LNCaP clone FGC (cell line): ENCODE measurements at regions not wholly inside any gene's neighbourhood (a gene's known extent, or its start where the extent isn't known, plus 50 kb on each side); places are given as distances from the start of the nearest gene placed in this dataset.

ENCODE experiments used
- DNase-seq: peaks from one replicate; pipeline ENCODE4 v3.0.0-alpha.2; 2011; ENCODE audit warnings: low read depth
- H3K4me3 ChIP-seq: 2 replicates; pipeline ENCODE4 v1.5.1; 2011; ENCODE audit warnings: mild to moderate bottlenecking, low read depth, low read length, control low read depth
- CTCF ChIP-seq: IDR thresholded peaks from 2 replicates; pipeline ENCODE4 v1.5.1; 2012; ENCODE audit warnings: mild to moderate bottlenecking; ENCODE audit not compliant: control insufficient read depth, insufficient read depth; ENCODE audit errors: extremely low read depth

GRCh38 chr11:87924125-87924524 lies 251.1 kb downstream of the RAB38 start:
- DNase-seq, result no peak
- TF ChIP-seq CTCF, result no peak
- no peak overlapping the region for H3K4me3 ChIP-seq

GRCh38 chr11:87917111-87917510 lies 258.1 kb downstream of the RAB38 start:
- no peak for TF ChIP-seq CTCF
- DNase-seq, result no peak
- H3K4me3 ChIP-seq, result no peak overlapping the region

GRCh38 chr11:87909178-87909577 lies 266.1 kb downstream of the RAB38 start:
- no peak for DNase-seq
- TF ChIP-seq CTCF, result no peak
- H3K4me3 ChIP-seq, result no peak overlapping the region

GRCh38 chr11:87908086-87908485 lies 267.2 kb downstream of the RAB38 start:
- no peak for DNase-seq
- no peak for TF ChIP-seq CTCF

GRCh38 chr11:87903345-87903744 lies 271.9 kb downstream of the RAB38 start:
- no peak for TF ChIP-seq CTCF

More at GRCh38 chr11:87908086-87908485, 267.2 kb downstream of the RAB38 start:
- H3K4me3 ChIP-seq, result no peak overlapping the region

GRCh38 chr11:87901341-87901740 lies 273.9 kb downstream of the RAB38 start:
- H3K4me3 ChIP-seq, result no peak overlapping the region
- no peak for DNase-seq
- no peak for TF ChIP-seq CTCF

More at GRCh38 chr11:87903345-87903744, 271.9 kb downstream of the RAB38 start:
- no peak for DNase-seq
- no peak overlapping the region for H3K4me3 ChIP-seq

GRCh38 chr11:87897921-87898320 lies 277.3 kb downstream of the RAB38 start:
- no peak for DNase-seq

More at GRCh38 chr11:87897921-87898320, 277.3 kb downstream of the RAB38 start:
- TF ChIP-seq CTCF, result no peak
- no peak overlapping the region for H3K4me3 ChIP-seq
